ENCODE measurements at regions not wholly inside any gene's neighbourhood (a gene's known extent, or its start where the extent isn't known, plus 50 kb on each side); places are given as distances from the start of the nearest gene placed in this dataset.

- intact Hi-C loops (cut with DNase I) = no loop called here
- Histone ChIP-seq H3K27me3 (no peaks in the 10 kb centered on the region), H3K27ac (no peak overlapping the region), H3K9me3 (no peaks in the 10 kb centered on the region), H3K4me1 (no peaks in the 10 kb centered on the region), H3K36me3 (no peaks in the 10 kb centered on the region), H3K4me3 (no peak overlapping the region)
- WGBS, 4 donors = 69 to 82% (median 77%) methylated on average over 1 of the region's 1 CpG
- no peak for DNase-seq
- TF ChIP-seq POLR2A (IDR thresholded peaks at IDR 0.05) = no peak
- no peak for TF ChIP-seq CTCF (IDR thresholded peaks at IDR 0.05)
- no peak for ATAC-seq
These were observed 560.7 kb upstream of the ROBO2 start for GRCh38 chr3:76479161-76479650.

- peaks cover 0 to 3% (median 0%) of the 10 kb centered on the region in 12 donors for H3K9me3 ChIP-seq
- WGBS, 4 donors = 59 to 65% (median 62%) methylated on average over 4 of the region's 4 CpGs
- intact Hi-C loops (cut with DNase I) = no loop called here
- TF ChIP-seq CTCF (IDR thresholded peaks at IDR 0.05) (no peak), POLR2A (IDR thresholded peaks at IDR 0.05) (no peak)
- DNase-seq (no peak), ATAC-seq (no peak)
- H3K36me3 ChIP-seq = no peaks in the 10 kb centered on the region
- no peak overlapping the region for H3K4me3 ChIP-seq
- no peak overlapping the region for H3K27ac ChIP-seq
- no peaks in the 10 kb centered on the region for H3K4me1 ChIP-seq
- no peaks in the 10 kb centered on the region for H3K27me3 ChIP-seq
These were observed 557.4 kb upstream of the ROBO2 start for GRCh38 chr3:76482510-76482909.

GRCh38 chr3:76487446-76487845 is 552.5 kb upstream of the ROBO2 start:
- WGBS, 4 donors = 77 to 87% (median 84%) methylated on average over 3 of the region's 3 CpGs
- no peaks in the 10 kb centered on the region for H3K27me3 ChIP-seq
- no peaks in the 10 kb centered on the region for H3K4me1 ChIP-seq
- H3K27ac ChIP-seq = no peak overlapping the region
- DNase-seq = no peak
- no peak for ATAC-seq
- no peak for TF ChIP-seq POLR2A (IDR thresholded peaks at IDR 0.05)
- TF ChIP-seq CTCF (IDR thresholded peaks at IDR 0.05) = no peak
- peaks cover 0 to 14% (median 7%) of the 10 kb centered on the region in 12 donors for H3K9me3 ChIP-seq
- intact Hi-C loops (cut with DNase I) = no loop called here
- no peak overlapping the region for H3K4me3 ChIP-seq
- H3K36me3 ChIP-seq = no peaks in the 10 kb centered on the region

- intact Hi-C loops (cut with DNase I) = no loop called here
- H3K27ac ChIP-seq = no peak overlapping the region
- H3K9me3 ChIP-seq = peaks cover 0 to 14% (median 7%) of the 10 kb centered on the region in 12 donors
- H3K4me1 ChIP-seq = no peaks in the 10 kb centered on the region
- H3K36me3 ChIP-seq = no peaks in the 10 kb centered on the region
- DNase-seq (no peak), ATAC-seq (no peak)
- TF ChIP-seq CTCF (IDR thresholded peaks at IDR 0.05) = no peak
- TF ChIP-seq POLR2A (IDR thresholded peaks at IDR 0.05) = no peak
- H3K4me3 ChIP-seq = no peak overlapping the region
- H3K27me3 ChIP-seq = no peaks in the 10 kb centered on the region
- 79 to 83% (median 81%) methylated on average over 3 of the region's 3 CpGs for WGBS, 4 donors
These were observed 549.8 kb upstream of the ROBO2 start for GRCh38 chr3:76490064-76490463.
